Lower lobe of right lung (tissue), 2 donors: ENCODE measurements at regions not wholly inside any gene's neighbourhood (a gene's known extent, or its start where the extent isn't known, plus 50 kb on each side); places are given as distances from the start of the nearest gene placed in this dataset.

Source experiments
- ATAC-seq, 2 donors: fragments of 200-7000 bp; cut with Tn5 transposase; one replicate each; pipeline ENCODE4 v1.9.1; 2020 to 2022; ENCODE audit warnings: mild to moderate bottlenecking in 2 of 2, moderate library complexity in 2 of 2
- DNase-seq: peaks from one replicate; pipeline ENCODE4 v3.0.0-alpha.2; 2020
- H3K27ac ChIP-seq: fragments of 200-600 bp; one replicate; pipeline ENCODE4 v1.8.0; 2022
- H3K27me3 ChIP-seq: fragments of 200-600 bp; one replicate; pipeline ENCODE4 v1.8.0; 2022; ENCODE audit warnings: low read depth
- H3K36me3 ChIP-seq: fragments of 200-600 bp; one replicate; pipeline ENCODE4 v1.8.0; 2022; ENCODE audit warnings: mild to moderate bottlenecking
- H3K4me1 ChIP-seq: fragments of 200-600 bp; one replicate; pipeline ENCODE4 v1.8.0; 2022
- H3K4me3 ChIP-seq: fragments of 200-600 bp; one replicate; pipeline ENCODE4 v1.8.0; 2022; ENCODE audit warnings: mild to moderate bottlenecking
- H3K9me3 ChIP-seq: fragments of 200-600 bp; one replicate; pipeline ENCODE4 v1.8.0; 2022
- CTCF ChIP-seq: fragments of 200-600 bp; IDR thresholded peaks from one replicate; pipeline ENCODE4 v1.8.0; 2022; ENCODE audit warnings: antibody characterized with exemption, mild to moderate bottlenecking
- intact Hi-C: fragments of 100-400 bp; cut with DNase I; formaldehyde crosslinking; loops from one replicate; pipeline ENCODE4 v1.11.0; 2022
- donor health status: DM: no; HTN: yes; CAD: no; lungs with severe emphysema.

GRCh38 chr13:73242515-73243015, 183.8 kb downstream of the KLF5 start:
- Histone ChIP-seq H3K4me1 (no peaks in the 10 kb centered on the region), H3K9me3 (no peaks in the 10 kb centered on the region), H3K27me3 (no peaks in the 10 kb centered on the region), H3K36me3 (no peaks in the 10 kb centered on the region), H3K4me3 (no peak overlapping the region), H3K27ac (no peak overlapping the region)
- DNase-seq (no peak), ATAC-seq (no peak)
- no peak for TF ChIP-seq CTCF
- intact Hi-C loops: no loop called here

- intact Hi-C loops: no loop called here
- no peak for DNase-seq
- no peak overlapping the region for H3K4me3 ChIP-seq
- ATAC-seq: no peak
- no peaks in the 10 kb centered on the region for H3K4me1 ChIP-seq
- H3K9me3 ChIP-seq: no peaks in the 10 kb centered on the region
- H3K27me3 ChIP-seq: no peaks in the 10 kb centered on the region
- no peaks in the 10 kb centered on the region for H3K36me3 ChIP-seq
- H3K27ac ChIP-seq: no peak overlapping the region
- no peak for TF ChIP-seq CTCF
Observed at GRCh38 chr13:73240193-73240592, 181.4 kb downstream of the KLF5 start.

- intact Hi-C loops: no loop called here
- Histone ChIP-seq H3K4me3 (no peak overlapping the region), H3K9me3 (no peaks in the 10 kb centered on the region), H3K36me3 (no peaks in the 10 kb centered on the region), H3K27ac (no peak overlapping the region), H3K4me1 (no peaks in the 10 kb centered on the region), H3K27me3 (no peaks in the 10 kb centered on the region)
- ATAC-seq (no peak), DNase-seq (no peak)
- no peak for TF ChIP-seq CTCF
Observed at GRCh38 chr13:73235385-73235784, 176.6 kb downstream of the KLF5 start.

GRCh38 chr13:73231471-73231870, 172.7 kb downstream of the KLF5 start:
- TF ChIP-seq CTCF: no peak
- H3K27me3 ChIP-seq: no peaks in the 10 kb centered on the region
- no peak overlapping the region for H3K4me3 ChIP-seq
- no peak overlapping the region for H3K27ac ChIP-seq
- intact Hi-C loops: no loop called here
- DNase-seq (no peak), ATAC-seq (no peak)
- no peaks in the 10 kb centered on the region for H3K36me3 ChIP-seq
- H3K9me3 ChIP-seq: no peaks in the 10 kb centered on the region
- no peaks in the 10 kb centered on the region for H3K4me1 ChIP-seq

- no peaks in the 10 kb centered on the region for H3K4me1 ChIP-seq
- no peaks in the 10 kb centered on the region for H3K27me3 ChIP-seq
- TF ChIP-seq CTCF: no peak
- no peak for DNase-seq
- intact Hi-C loops: no loop called here
- ATAC-seq: peak in 1 of 2 donors; percentile 40
- H3K4me3 ChIP-seq: no peak overlapping the region
- H3K36me3 ChIP-seq: no peaks in the 10 kb centered on the region
- no peaks in the 10 kb centered on the region for H3K9me3 ChIP-seq
- H3K27ac ChIP-seq: no peak overlapping the region
Observed at GRCh38 chr13:73230716-73231115, 171.9 kb downstream of the KLF5 start.

- ATAC-seq: peak in 1 of 2 donors; percentile 46
- no peak for TF ChIP-seq CTCF
- Histone ChIP-seq H3K27ac (no peak overlapping the region), H3K9me3 (no peaks in the 10 kb centered on the region), H3K27me3 (no peaks in the 10 kb centered on the region), H3K4me1 (no peaks in the 10 kb centered on the region), H3K4me3 (no peak overlapping the region), H3K36me3 (no peaks in the 10 kb centered on the region)
- intact Hi-C loops: no loop called here
- DNase-seq: no peak
Observed at GRCh38 chr13:73228546-73228945, 169.7 kb downstream of the KLF5 start.
